Chondrocyte (in vitro differentiated cells): ENCODE measurements at regions not wholly inside any gene's neighbourhood (a gene's known extent, or its start where the extent isn't known, plus 50 kb on each side); places are given as distances from the start of the nearest gene placed in this dataset.

Experiments used
- DNase-seq: peaks from one replicate; pipeline ENCODE4 v3.0.0; 2021; ENCODE audit warnings: mixed read lengths, low spot score
- H3K27ac Mint-ChIP-seq: one replicate; pipeline ENCODE4 v1.8.0; 2021; ENCODE audit warnings: mild to moderate bottlenecking, moderate library complexity, mixed read lengths; ENCODE audit not compliant: unreplicated experiment
- H3K27me3 Mint-ChIP-seq: 2 replicates; pipeline ENCODE4 v1.8.0; 2021; ENCODE audit warnings: low read depth, mixed read lengths
- H3K36me3 Mint-ChIP-seq: 2 replicates; pipeline ENCODE4 v1.8.0; 2021; ENCODE audit warnings: low read depth, mixed read lengths
- H3K4me1 Mint-ChIP-seq: 2 replicates; pipeline ENCODE4 v1.8.0; 2021; ENCODE audit warnings: low read depth, mild to moderate bottlenecking, mixed read lengths
- H3K4me3 Mint-ChIP-seq: one replicate; pipeline ENCODE4 v1.8.0; 2021; ENCODE audit warnings: mild to moderate bottlenecking, moderate library complexity, mixed read lengths; ENCODE audit not compliant: unreplicated experiment
- H3K9me3 Mint-ChIP-seq: 2 replicates; pipeline ENCODE4 v1.8.0; 2021; ENCODE audit warnings: low read depth, mixed read lengths
- CTCF ChIP-seq: fragments of 200-600 bp; sonication (generic); IDR thresholded peaks from 2 replicates; pipeline ENCODE4 v1.5.0; 2021; ENCODE audit warnings: antibody characterized with exemption, mild to moderate bottlenecking, moderate library complexity

- H3K9me3 Mint-ChIP-seq, result no peaks in the 10 kb centered on the region
- H3K4me3 Mint-ChIP-seq, result no peak overlapping the region
- H3K36me3 Mint-ChIP-seq, result no peaks in the 10 kb centered on the region
- peaks cover 39% of the 10 kb centered on the region for H3K27me3 Mint-ChIP-seq
- no peak for TF ChIP-seq CTCF
- no peak for DNase-seq
- H3K27ac Mint-ChIP-seq, result no peak overlapping the region
- no peaks in the 10 kb centered on the region for H3K4me1 Mint-ChIP-seq
Measured at GRCh38 chr22:48267681-48268080, 1505.2 kb downstream of the TBC1D22A start.

GRCh38 chr22:48265000-48265625 is 1502.7 kb downstream of the TBC1D22A start:
- Mint-ChIP-seq H3K4me1 (no peaks in the 10 kb centered on the region), H3K36me3 (no peaks in the 10 kb centered on the region), H3K27me3 (peaks cover 32% of the 10 kb centered on the region), H3K27ac (no peak overlapping the region), H3K9me3 (no peaks in the 10 kb centered on the region), H3K4me3 (no peak overlapping the region)
- TF ChIP-seq CTCF, result no peak
- no peak for DNase-seq

GRCh38 chr22:48264586-48264985 is 1502.1 kb downstream of the TBC1D22A start:
- Mint-ChIP-seq H3K4me1 (no peaks in the 10 kb centered on the region), H3K27ac (no peak overlapping the region), H3K27me3 (peaks cover 33% of the 10 kb centered on the region), H3K9me3 (no peaks in the 10 kb centered on the region), H3K36me3 (no peaks in the 10 kb centered on the region), H3K4me3 (no peak overlapping the region)
- no peak for TF ChIP-seq CTCF
- DNase-seq, result no peak

- Mint-ChIP-seq H3K36me3 (no peaks in the 10 kb centered on the region), H3K27ac (no peak overlapping the region), H3K27me3 (peaks cover 36% of the 10 kb centered on the region), H3K4me3 (no peak overlapping the region), H3K9me3 (no peaks in the 10 kb centered on the region), H3K4me1 (no peaks in the 10 kb centered on the region)
- DNase-seq, result no peak
- no peak for TF ChIP-seq CTCF
Measured at GRCh38 chr22:48263791-48264351, 1501.4 kb downstream of the TBC1D22A start.

- H3K27ac Mint-ChIP-seq, result no peak overlapping the region
- H3K36me3 Mint-ChIP-seq, result no peaks in the 10 kb centered on the region
- no peak overlapping the region for H3K4me3 Mint-ChIP-seq
- no peaks in the 10 kb centered on the region for H3K9me3 Mint-ChIP-seq
- H3K4me1 Mint-ChIP-seq, result no peaks in the 10 kb centered on the region
- DNase-seq, result no peak
- peaks cover 39% of the 10 kb centered on the region for H3K27me3 Mint-ChIP-seq
- no peak for TF ChIP-seq CTCF
Measured at GRCh38 chr22:48263431-48263765, 1500.9 kb downstream of the TBC1D22A start.
